WTC11 (cell line): ENCODE measurements at regions not wholly inside any gene's neighbourhood (a gene's known extent, or its start where the extent isn't known, plus 50 kb on each side); places are given as distances from the start of the nearest gene placed in this dataset.
A peak's percentile ranks its signal among the peaks of the same experiment; 100 is the strongest.

Experiments
- ATAC-seq: fragments of 200-7000 bp; cut with Tn5 transposase; 2 replicates; pipeline ENCODE4 v1.10.0; 2021; ENCODE audit warnings: mild to moderate bottlenecking, moderate library complexity
- CTCF ChIA-PET: fragments of 300-600 bp; sonication (Branson Sonifier 250); formaldehyde crosslinking; loops from one replicate; lab custom pipeline; 2021; ENCODE audit warnings: antibody characterized with exemption; lab: Charles Lee
- POLR2A ChIA-PET: fragments of 350-600 bp; sonication (Branson Sonifier 250); formaldehyde crosslinking; loops from one replicate; lab custom pipeline; 2021; ENCODE audit warnings: antibody characterized with exemption; lab: Charles Lee
- DNase-seq: peaks from one replicate; pipeline ENCODE4 v3.0.0; 2021; ENCODE audit warnings: low spot score
- H3K27ac Mint-ChIP-seq: 2 replicates; pipeline ENCODE4 v1.8.0; 2021; ENCODE audit warnings: mixed read lengths
- H3K27me3 Mint-ChIP-seq: 2 replicates; pipeline ENCODE4 v1.8.0; 2021; ENCODE audit warnings: low read depth, mild to moderate bottlenecking, moderate library complexity, mixed read lengths
- H3K36me3 Mint-ChIP-seq: 2 replicates; pipeline ENCODE4 v1.8.0; 2021; ENCODE audit warnings: mixed read lengths
- H3K4me1 Mint-ChIP-seq: 2 replicates; pipeline ENCODE4 v1.8.0; 2022; ENCODE audit warnings: mixed read lengths
- H3K4me3 Mint-ChIP-seq: 2 replicates; pipeline ENCODE4 v1.8.0; 2021; ENCODE audit warnings: mild to moderate bottlenecking, moderate library complexity, mixed read lengths
- H3K9me3 Mint-ChIP-seq: 2 replicates; pipeline ENCODE4 v1.8.0; 2021; ENCODE audit warnings: mixed read lengths
- ATF1 ChIP-seq: sonication (generic); formaldehyde crosslinking; IDR thresholded peaks from 2 replicates; pipeline ENCODE4 v1.8.1; 2023; ENCODE audit warnings: mild to moderate bottlenecking, moderate library complexity, missing genetic modification reagents
- ATF2 ChIP-seq: sonication (generic); formaldehyde crosslinking; IDR thresholded peaks from 2 replicates; pipeline ENCODE4 v1.8.1; 2022; ENCODE audit warnings: low read depth, missing genetic modification reagents, borderline replicate concordance
- ATF3 ChIP-seq: sonication (generic); formaldehyde crosslinking; conservative IDR thresholded peaks from 2 replicates; pipeline ENCODE4 v1.8.1; 2022; ENCODE audit warnings: mild to moderate bottlenecking, missing genetic modification reagents
- CREM ChIP-seq: sonication (generic); formaldehyde crosslinking; IDR thresholded peaks from 2 replicates; pipeline ENCODE4 v1.8.1; 2022; ENCODE audit warnings: mild to moderate bottlenecking, missing genetic modification reagents, moderate library complexity
- E2F5 ChIP-seq: sonication (generic); formaldehyde crosslinking; IDR thresholded peaks from 2 replicates; pipeline ENCODE4 v1.8.1; 2022; ENCODE audit warnings: mild to moderate bottlenecking, moderate library complexity, missing genetic modification reagents
- EMX1 ChIP-seq: fragments of 250-450 bp; sonication (Bioruptor Pico); IDR thresholded peaks from 2 replicates; pipeline ENCODE4 v1.8.0; 2021; ENCODE audit warnings: mild to moderate bottlenecking
- ERG ChIP-seq: fragments of 250-450 bp; sonication (Bioruptor Pico); IDR thresholded peaks from 2 replicates; pipeline ENCODE4 v1.8.0; 2021; ENCODE audit warnings: mild to moderate bottlenecking
- FOXJ3 ChIP-seq: sonication (generic); formaldehyde crosslinking; IDR thresholded peaks from 2 replicates; pipeline ENCODE4 v1.9.0; 2021; ENCODE audit warnings: missing genetic modification reagents, mild to moderate bottlenecking, borderline replicate concordance
- JUN ChIP-seq: sonication (generic); formaldehyde crosslinking; IDR thresholded peaks from 2 replicates; pipeline ENCODE4 v1.8.0; 2023; ENCODE audit warnings: mild to moderate bottlenecking, missing genetic modification reagents
- MLX ChIP-seq: sonication (generic); formaldehyde crosslinking; IDR thresholded peaks from 2 replicates; pipeline ENCODE4 v1.8.1; 2023; ENCODE audit warnings: mild to moderate bottlenecking, missing genetic modification reagents, moderate library complexity
- NFE2L1 ChIP-seq: sonication (generic); formaldehyde crosslinking; IDR thresholded peaks from 2 replicates; pipeline ENCODE4 v1.8.1; 2023; ENCODE audit warnings: missing genetic modification reagents
- NR1H2 ChIP-seq: sonication (generic); formaldehyde crosslinking; IDR thresholded peaks from 2 replicates; pipeline ENCODE4 v1.9.0; 2021; ENCODE audit warnings: mild to moderate bottlenecking, moderate library complexity, missing genetic modification reagents
- TP53 ChIP-seq: sonication (generic); formaldehyde crosslinking; IDR thresholded peaks from 2 replicates; pipeline ENCODE4 v1.8.1; 2023; ENCODE audit warnings: mild to moderate bottlenecking, missing genetic modification reagents
- ZBTB21 ChIP-seq: sonication (generic); formaldehyde crosslinking; IDR thresholded peaks from 2 replicates; pipeline ENCODE4 v1.8.1; 2023; ENCODE audit warnings: mild to moderate bottlenecking, missing genetic modification reagents, borderline replicate concordance
- ZMAT4 ChIP-seq: fragments of 250-450 bp; sonication (Bioruptor Pico); IDR thresholded peaks from 2 replicates; pipeline ENCODE4 v1.9.0; 2021; ENCODE audit warnings: mild to moderate bottlenecking
- ZNF138 ChIP-seq: sonication (generic); formaldehyde crosslinking; conservative IDR thresholded peaks from 2 replicates; pipeline ENCODE4 v1.8.1; 2022; ENCODE audit warnings: mild to moderate bottlenecking, moderate library complexity, missing genetic modification reagents
- ZNF219 ChIP-seq: sonication (generic); formaldehyde crosslinking; IDR thresholded peaks from 2 replicates; pipeline ENCODE4 v1.8.0; 2023; ENCODE audit warnings: missing genetic modification reagents, mild to moderate bottlenecking, borderline replicate concordance
- ZNF232 ChIP-seq: sonication (generic); formaldehyde crosslinking; IDR thresholded peaks from 2 replicates; pipeline ENCODE4 v1.8.0; 2022; ENCODE audit warnings: mild to moderate bottlenecking, missing genetic modification reagents
- ZNF396 ChIP-seq: fragments of 250-450 bp; sonication (Bioruptor Pico); IDR thresholded peaks from 2 replicates; pipeline ENCODE4 v1.8.0; 2021; ENCODE audit warnings: mild to moderate bottlenecking, moderate library complexity, borderline replicate concordance
- ZNF423 ChIP-seq: fragments of 250-450 bp; sonication (Bioruptor Pico); IDR thresholded peaks from 2 replicates; pipeline ENCODE4 v2.1.2; 2022; ENCODE audit warnings: mild to moderate bottlenecking, moderate library complexity
- ZNF671 ChIP-seq: fragments of 250-450 bp; sonication (Bioruptor Pico); IDR thresholded peaks from 2 replicates; pipeline ENCODE4 v1.8.0; 2021; ENCODE audit warnings: mild to moderate bottlenecking
- TF ChIP-seq, protein P1 (sequence below): sonication (generic); formaldehyde crosslinking; conservative IDR thresholded peaks from 2 replicates; pipeline ENCODE4 v1.8.1; 2023; ENCODE audit warnings: mild to moderate bottlenecking, low read depth, missing genetic modification reagents, moderate library complexity
- TF ChIP-seq, protein P2 (sequence below): sonication (generic); formaldehyde crosslinking; IDR thresholded peaks from 2 replicates; pipeline ENCODE4 v1.8.1; 2022; ENCODE audit warnings: missing genetic modification reagents, borderline replicate concordance

- DNase-seq = no peak
- Mint-ChIP-seq H3K4me3 (no peak overlapping the region), H3K36me3 (peaks cover 3% of the 10 kb centered on the region; the same call in 1 of the 2 replicates), H3K27ac (no peak overlapping the region), H3K27me3 (no peaks in the 10 kb centered on the region), H3K4me1 (peaks cover 36% of the 10 kb centered on the region), H3K9me3 (peaks cover 6% of the 10 kb centered on the region)
- POLR2A ChIA-PET = interaction anchor here (0.7 kb wide), 1 partner anchor 986 kb away, joined by 5 read pairs; no protein-coding TSS in a partner anchor
- CTCF ChIA-PET = no interaction called here
- TF ChIP-seq ZNF219 (CRISPR knock-in tag) (no peak), ZMAT4 (CRISPR knock-in tag) (no peak), ZNF671 (CRISPR knock-in tag) (no peak), NR1H2 (CRISPR knock-in tag) (no peak), EMX1 (CRISPR knock-in tag) (no peak), TP53 (CRISPR knock-in tag) (no peak), E2F5 (CRISPR knock-in tag) (no peak), JUN (CRISPR knock-in tag) (no peak), FOXJ3 (CRISPR knock-in tag) (no peak), ERG (CRISPR knock-in tag) (no peak), MLX (CRISPR knock-in tag) (no peak), ZNF396 (CRISPR knock-in tag) (no peak), ZBTB21 (CRISPR knock-in tag) (no peak), ATF2 (no peak), ZNF423 (CRISPR knock-in tag) (no peak), ZNF138 (CRISPR knock-in tag) (no peak), ATF1 (CRISPR knock-in tag) (no peak)
- TF ChIP-seq, protein P1, sequence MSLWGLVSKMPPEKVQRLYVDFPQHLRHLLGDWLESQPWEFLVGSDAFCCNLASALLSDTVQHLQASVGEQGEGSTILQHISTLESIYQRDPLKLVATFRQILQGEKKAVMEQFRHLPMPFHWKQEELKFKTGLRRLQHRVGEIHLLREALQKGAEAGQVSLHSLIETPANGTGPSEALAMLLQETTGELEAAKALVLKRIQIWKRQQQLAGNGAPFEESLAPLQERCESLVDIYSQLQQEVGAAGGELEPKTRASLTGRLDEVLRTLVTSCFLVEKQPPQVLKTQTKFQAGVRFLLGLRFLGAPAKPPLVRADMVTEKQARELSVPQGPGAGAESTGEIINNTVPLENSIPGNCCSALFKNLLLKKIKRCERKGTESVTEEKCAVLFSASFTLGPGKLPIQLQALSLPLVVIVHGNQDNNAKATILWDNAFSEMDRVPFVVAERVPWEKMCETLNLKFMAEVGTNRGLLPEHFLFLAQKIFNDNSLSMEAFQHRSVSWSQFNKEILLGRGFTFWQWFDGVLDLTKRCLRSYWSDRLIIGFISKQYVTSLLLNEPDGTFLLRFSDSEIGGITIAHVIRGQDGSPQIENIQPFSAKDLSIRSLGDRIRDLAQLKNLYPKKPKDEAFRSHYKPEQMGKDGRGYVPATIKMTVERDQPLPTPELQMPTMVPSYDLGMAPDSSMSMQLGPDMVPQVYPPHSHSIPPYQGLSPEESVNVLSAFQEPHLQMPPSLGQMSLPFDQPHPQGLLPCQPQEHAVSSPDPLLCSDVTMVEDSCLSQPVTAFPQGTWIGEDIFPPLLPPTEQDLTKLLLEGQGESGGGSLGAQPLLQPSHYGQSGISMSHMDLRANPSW (CRISPR knock-in tag) = no peak
- ATAC-seq = no peak
Observed at GRCh38 chr22:47713941-47714340, 951.5 kb downstream of the TBC1D22A start.

GRCh38 chr22:47710135-47710534, 947.7 kb downstream of the TBC1D22A start:
- no peak for DNase-seq
- no peak overlapping the region for H3K4me3 Mint-ChIP-seq
- ATAC-seq = peak; percentile 73
- H3K27me3 Mint-ChIP-seq = peaks cover 3% of the 10 kb centered on the region; the same call in 1 of the 2 replicates
- peaks cover 3% of the 10 kb centered on the region; the same call in 1 of the 2 replicates for H3K36me3 Mint-ChIP-seq
- no peak overlapping the region for H3K27ac Mint-ChIP-seq
- H3K4me1 Mint-ChIP-seq = peaks cover 20% of the 10 kb centered on the region
- POLR2A ChIA-PET = interaction anchor here (0.7 kb wide), 2 partner anchors 36 to 134 kb away, joined by 3 to 4 read pairs; no protein-coding TSS in a partner anchor
- CTCF ChIA-PET = no interaction called here
- peaks cover 6% of the 10 kb centered on the region for H3K9me3 Mint-ChIP-seq
- TF ChIP-seq E2F5 (CRISPR knock-in tag) (no peak), CREM (CRISPR knock-in tag) (no peak), ZMAT4 (CRISPR knock-in tag) (no peak), ZNF232 (CRISPR knock-in tag) (no peak), ATF3 (CRISPR knock-in tag) (no peak), NFE2L1 (no peak)
- TF ChIP-seq, protein P2, sequence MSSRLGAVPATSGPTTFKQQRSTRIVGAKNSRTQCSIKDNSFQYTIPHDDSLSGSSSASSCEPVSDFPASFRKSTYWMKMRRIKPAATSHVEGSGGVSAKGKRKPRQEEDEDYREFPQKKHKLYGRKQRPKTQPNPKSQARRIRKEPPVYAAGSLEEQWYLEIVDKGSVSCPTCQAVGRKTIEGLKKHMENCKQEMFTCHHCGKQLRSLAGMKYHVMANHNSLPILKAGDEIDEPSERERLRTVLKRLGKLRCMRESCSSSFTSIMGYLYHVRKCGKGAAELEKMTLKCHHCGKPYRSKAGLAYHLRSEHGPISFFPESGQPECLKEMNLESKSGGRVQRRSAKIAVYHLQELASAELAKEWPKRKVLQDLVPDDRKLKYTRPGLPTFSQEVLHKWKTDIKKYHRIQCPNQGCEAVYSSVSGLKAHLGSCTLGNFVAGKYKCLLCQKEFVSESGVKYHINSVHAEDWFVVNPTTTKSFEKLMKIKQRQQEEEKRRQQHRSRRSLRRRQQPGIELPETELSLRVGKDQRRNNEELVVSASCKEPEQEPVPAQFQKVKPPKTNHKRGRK (CRISPR knock-in tag) = no peak
